ENCODE measurements at regions not wholly inside any gene's neighbourhood (a gene's known extent, or its start where the extent isn't known, plus 50 kb on each side); places are given as distances from the start of the nearest gene placed in this dataset.

DNA sequence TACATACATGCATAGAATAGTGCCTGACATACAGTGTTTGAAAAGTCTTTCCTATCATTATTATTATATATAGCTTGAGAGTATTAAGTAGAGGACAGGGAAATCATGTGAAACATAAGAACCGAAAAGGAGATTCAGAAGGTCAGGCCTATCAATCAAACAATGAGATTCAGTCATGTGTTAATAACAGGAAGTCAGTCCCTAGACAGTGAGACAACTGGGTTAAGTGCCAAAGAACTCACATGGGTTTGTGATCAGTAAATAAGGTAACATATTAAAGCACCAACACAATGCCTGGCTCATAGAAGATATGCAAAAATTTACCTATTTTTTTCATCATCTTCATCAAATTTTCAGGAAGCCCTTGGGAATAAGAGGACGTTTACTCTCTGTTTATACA is 174.3 kb upstream of the FAT3 start:
- H3K4me1 ChIP-seq (ENCODE audit: low read depth, poor library complexity, severe bottlenecking): no peaks in the 10 kb centered on the region
- TF ChIP-seq, protein P1, sequence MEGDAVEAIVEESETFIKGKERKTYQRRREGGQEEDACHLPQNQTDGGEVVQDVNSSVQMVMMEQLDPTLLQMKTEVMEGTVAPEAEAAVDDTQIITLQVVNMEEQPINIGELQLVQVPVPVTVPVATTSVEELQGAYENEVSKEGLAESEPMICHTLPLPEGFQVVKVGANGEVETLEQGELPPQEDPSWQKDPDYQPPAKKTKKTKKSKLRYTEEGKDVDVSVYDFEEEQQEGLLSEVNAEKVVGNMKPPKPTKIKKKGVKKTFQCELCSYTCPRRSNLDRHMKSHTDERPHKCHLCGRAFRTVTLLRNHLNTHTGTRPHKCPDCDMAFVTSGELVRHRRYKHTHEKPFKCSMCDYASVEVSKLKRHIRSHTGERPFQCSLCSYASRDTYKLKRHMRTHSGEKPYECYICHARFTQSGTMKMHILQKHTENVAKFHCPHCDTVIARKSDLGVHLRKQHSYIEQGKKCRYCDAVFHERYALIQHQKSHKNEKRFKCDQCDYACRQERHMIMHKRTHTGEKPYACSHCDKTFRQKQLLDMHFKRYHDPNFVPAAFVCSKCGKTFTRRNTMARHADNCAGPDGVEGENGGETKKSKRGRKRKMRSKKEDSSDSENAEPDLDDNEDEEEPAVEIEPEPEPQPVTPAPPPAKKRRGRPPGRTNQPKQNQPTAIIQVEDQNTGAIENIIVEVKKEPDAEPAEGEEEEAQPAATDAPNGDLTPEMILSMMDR (conservative IDR thresholded peaks at IDR 0.05; ENCODE audit: low read depth, low read length): no peak

DNA sequence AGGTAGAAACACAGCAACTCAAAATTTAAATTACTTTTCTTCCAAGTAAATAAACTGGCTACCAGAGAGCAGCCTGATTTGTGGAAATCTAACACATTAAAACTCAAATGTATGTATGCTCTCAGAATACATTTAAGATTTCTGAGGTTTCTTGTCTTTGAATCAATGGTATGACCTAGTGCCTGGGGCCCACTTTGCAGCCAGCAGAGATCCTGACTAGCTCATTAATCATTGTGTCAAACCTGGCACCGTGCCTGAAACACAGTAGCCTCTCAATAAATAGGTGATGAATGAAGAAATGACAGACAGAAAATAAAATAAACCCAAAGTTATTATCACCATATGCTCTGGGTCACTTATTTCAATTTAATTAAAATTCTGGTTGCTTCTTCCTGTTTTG is 176.2 kb upstream of the FAT3 start:
- Histone ChIP-seq H3K9ac (no peak overlapping the region), H2AFZ (ENCODE audit: low read depth) (no peak overlapping the region), H3K27me3 (ENCODE audit: insufficient read depth, low read depth) (no peaks in the 10 kb centered on the region), H3K79me2 (ENCODE audit: insufficient read depth, low read depth) (no peaks in the 10 kb centered on the region), H3K4me1 (ENCODE audit: low read depth, poor library complexity, severe bottlenecking) (no peaks in the 10 kb centered on the region), H3K4me3 (IDR thresholded peaks at IDR 0.05; ENCODE audit: insufficient read depth, low read depth, low read length) (no peak overlapping the region), H4K20me1 (ENCODE audit: insufficient read depth) (no peaks in the 10 kb centered on the region), H3K36me3 (ENCODE audit: insufficient read depth) (no peaks in the 10 kb centered on the region), H3K27ac (no peak overlapping the region), H3K4me2 (no peak overlapping the region)
- TF ChIP-seq, protein P1 (conservative IDR thresholded peaks at IDR 0.05; ENCODE audit: low read depth, low read length): no peak

More for the DNA sequence above, 174.3 kb upstream of the FAT3 start:
- H3K27ac ChIP-seq: no peak overlapping the region
- H2AFZ ChIP-seq (ENCODE audit: low read depth): no peak overlapping the region
- no peak overlapping the region for H3K4me2 ChIP-seq
- H3K27me3 ChIP-seq (ENCODE audit: insufficient read depth, low read depth): no peaks in the 10 kb centered on the region
- no peaks in the 10 kb centered on the region for H3K36me3 ChIP-seq (ENCODE audit: insufficient read depth)
- H4K20me1 ChIP-seq (ENCODE audit: insufficient read depth): no peaks in the 10 kb centered on the region
- H3K79me2 ChIP-seq (ENCODE audit: insufficient read depth, low read depth): no peaks in the 10 kb centered on the region
- H3K4me3 ChIP-seq (IDR thresholded peaks at IDR 0.05; ENCODE audit: insufficient read depth, low read depth, low read length): no peak overlapping the region
- no peak overlapping the region for H3K9ac ChIP-seq

DNA sequence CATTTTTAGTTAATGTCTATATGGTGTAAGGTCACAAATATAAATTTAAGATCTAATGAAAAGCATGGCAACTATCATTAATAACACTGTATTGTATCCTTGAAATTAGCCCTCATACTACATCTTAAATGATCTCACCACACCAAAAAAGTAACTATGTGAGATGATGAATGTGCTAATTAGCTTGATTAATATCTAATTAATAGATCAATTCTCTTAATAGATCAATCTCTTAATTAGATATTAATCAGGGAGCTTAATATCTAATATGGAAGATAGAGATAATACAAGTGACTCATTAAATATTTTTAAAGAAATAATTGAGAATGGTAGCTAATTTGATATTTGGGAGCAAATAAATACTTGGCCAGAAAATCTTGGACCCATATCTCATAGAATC is 178.5 kb upstream of the FAT3 start:
- Histone ChIP-seq H2AFZ (ENCODE audit: low read depth) (no peak overlapping the region), H3K27ac (no peak overlapping the region), H3K4me3 (IDR thresholded peaks at IDR 0.05; ENCODE audit: insufficient read depth, low read depth, low read length) (no peak overlapping the region), H3K36me3 (ENCODE audit: insufficient read depth) (no peaks in the 10 kb centered on the region), H3K27me3 (ENCODE audit: insufficient read depth, low read depth) (no peaks in the 10 kb centered on the region), H3K4me2 (no peak overlapping the region), H4K20me1 (ENCODE audit: insufficient read depth) (no peaks in the 10 kb centered on the region), H3K4me1 (ENCODE audit: low read depth, poor library complexity, severe bottlenecking) (no peaks in the 10 kb centered on the region), H3K79me2 (ENCODE audit: insufficient read depth, low read depth) (no peaks in the 10 kb centered on the region), H3K9ac (no peak overlapping the region)
- TF ChIP-seq, protein P1 (conservative IDR thresholded peaks at IDR 0.05; ENCODE audit: low read depth, low read length): no peak

DNA sequence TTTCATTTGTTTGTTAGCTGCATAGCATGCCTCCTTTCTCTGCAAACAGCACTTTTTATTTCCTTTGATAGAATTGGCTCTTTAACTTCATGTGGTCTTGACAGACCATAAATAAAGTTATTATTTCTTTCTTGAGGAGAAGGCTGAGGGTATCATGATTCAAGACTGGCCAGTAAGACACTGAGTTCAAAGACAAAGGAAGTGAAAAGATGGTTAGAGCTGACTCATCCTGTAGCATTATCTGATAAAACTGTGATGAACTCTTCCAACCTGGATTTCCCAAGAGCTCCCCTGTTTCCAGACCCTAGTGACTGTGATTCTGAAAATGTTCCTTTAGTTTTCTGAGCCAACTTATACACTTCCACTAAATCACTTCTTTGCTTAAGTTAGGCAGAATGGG is 179.3 kb upstream of the FAT3 start:
- no peaks in the 10 kb centered on the region for H3K36me3 ChIP-seq (ENCODE audit: insufficient read depth)
- TF ChIP-seq, protein P1 (conservative IDR thresholded peaks at IDR 0.05; ENCODE audit: low read depth, low read length): no peak
- no peak overlapping the region for H3K27ac ChIP-seq
- H3K4me3 ChIP-seq (IDR thresholded peaks at IDR 0.05; ENCODE audit: insufficient read depth, low read depth, low read length): no peak overlapping the region
- no peaks in the 10 kb centered on the region for H3K27me3 ChIP-seq (ENCODE audit: insufficient read depth, low read depth)
- H3K4me1 ChIP-seq (ENCODE audit: low read depth, poor library complexity, severe bottlenecking): no peaks in the 10 kb centered on the region
- no peak overlapping the region for H2AFZ ChIP-seq (ENCODE audit: low read depth)
- H3K79me2 ChIP-seq (ENCODE audit: insufficient read depth, low read depth): no peaks in the 10 kb centered on the region
- no peaks in the 10 kb centered on the region for H4K20me1 ChIP-seq (ENCODE audit: insufficient read depth)
- no peak overlapping the region for H3K4me2 ChIP-seq
- no peak overlapping the region for H3K9ac ChIP-seq
